HepG2 (cell line): ENCODE measurements at regions not wholly inside any gene's neighbourhood (a gene's known extent, or its start where the extent isn't known, plus 50 kb on each side); places are given as distances from the start of the nearest gene placed in this dataset.

ENCODE experiments used
- ZNF510 ChIP-seq: sonication (generic); formaldehyde crosslinking; IDR thresholded peaks from 2 replicates; pipeline ENCODE4 v1.4.0; 2020; ENCODE audit warnings: low read depth, mild to moderate bottlenecking, missing genetic modification reagents
- ZNF768 ChIP-seq: sonication (generic); formaldehyde crosslinking; IDR thresholded peaks from 2 replicates; pipeline ENCODE4 v1.4.0; 2020; ENCODE audit warnings: missing genetic modification reagents

- TF ChIP-seq ZNF510 (CRISPR knock-in tag) (no peak), ZNF768 (CRISPR knock-in tag) (no peak)
These were observed 71.9 kb downstream of the SDR9C7 start for GRCh38 chr12:56862264-56862663.
